A673 (cell line): ENCODE measurements at regions not wholly inside any gene's neighbourhood (a gene's known extent, or its start where the extent isn't known, plus 50 kb on each side); places are given as distances from the start of the nearest gene placed in this dataset.

Experiments used
- BruUV-seq: library from RNA; stranded (reverse); fragments of 400-500 nt; replicated peaks from 2 replicates; lab custom pipeline; 2021; lab: Mats Ljungman, UMichigan
- CTCF ChIA-PET: fragments of 300-600 bp; sonication (Branson Sonifier 250); formaldehyde crosslinking; loops from one replicate; lab custom pipeline; 2022; ENCODE audit warnings: antibody characterized with exemption; lab: Charles Lee
- POLR2A ChIA-PET: fragments of 300-600 bp; sonication (Branson Sonifier 250); formaldehyde crosslinking; loops from one replicate; lab custom pipeline; 2022; ENCODE audit warnings: antibody characterized with exemption; ENCODE audit not compliant: low non-redundant PET; lab: Charles Lee
- DNase-seq: peaks from one replicate; pipeline ENCODE4 v3.0.0-alpha.2; 2015; ENCODE audit warnings: low spot score
- H3K27ac ChIP-seq: fragments of 200-600 bp; sonication (generic); 2 replicates; pipeline ENCODE4 v1.5.1; 2016; ENCODE audit warnings: mixed run types, low read depth, mild to moderate bottlenecking, mixed read lengths, antibody characterized with exemption, low read length; ENCODE audit not compliant: poor library complexity, severe bottlenecking
- H3K27me3 ChIP-seq: fragments of 200-600 bp; sonication (generic); replicated peaks from 2 replicates; pipeline ENCODE4 v1.6.1; 2017; ENCODE audit warnings: mixed run types, low read depth, mild to moderate bottlenecking, mixed read lengths, antibody characterized with exemption, low read length; ENCODE audit not compliant: insufficient read depth, poor library complexity
- H3K36me3 ChIP-seq: fragments of 200-600 bp; sonication (generic); 2 replicates; pipeline ENCODE4 v1.6.1; 2016; ENCODE audit warnings: mixed run types, mild to moderate bottlenecking, mixed read lengths, antibody characterized with exemption, low read length; ENCODE audit not compliant: insufficient read depth, poor library complexity, severe bottlenecking
- H3K4me1 ChIP-seq: fragments of 200-600 bp; sonication (generic); 2 replicates; pipeline ENCODE4 v1.6.1; 2017; ENCODE audit warnings: mixed run types, mild to moderate bottlenecking, mixed read lengths, antibody characterized with exemption, low read length; ENCODE audit not compliant: insufficient read depth, poor library complexity, severe bottlenecking
- H3K4me3 ChIP-seq: fragments of 200-600 bp; sonication (generic); 2 replicates; pipeline ENCODE4 v1.5.1; 2016; ENCODE audit warnings: low read depth, mixed run types, mild to moderate bottlenecking, mixed read lengths, low read length; ENCODE audit not compliant: poor library complexity, severe bottlenecking
- H3K9me3 ChIP-seq: fragments of 200-600 bp; sonication (generic); 2 replicates; pipeline ENCODE4 v1.6.1; 2016; ENCODE audit warnings: mixed run types, low read depth, mild to moderate bottlenecking, mixed read lengths, antibody characterized with exemption, low read length; ENCODE audit not compliant: poor library complexity, severe bottlenecking
- EZH2 ChIP-seq: fragments of 200-600 bp; sonication (generic); IDR thresholded peaks from 2 replicates; pipeline ENCODE4 v1.6.1; 2017; ENCODE audit warnings: borderline replicate concordance, low read depth, mild to moderate bottlenecking, mixed read lengths, antibody characterized with exemption, low read length; ENCODE audit not compliant: poor library complexity, severe bottlenecking
- intact Hi-C: fragments of 100-400 bp; cut with micrococcal nuclease; formaldehyde crosslinking; loops from one replicate; pipeline ENCODE4 v1.10.0; 2022; ENCODE audit not compliant: unreplicated experiment
- TF ChIP-seq, protein P1 (sequence below): fragments of 300-800, 200-600 bp; sonication (generic); conservative IDR thresholded peaks from 2 replicates; pipeline ENCODE4 v1.5.1; 2017; ENCODE audit warnings: low read depth, mild to moderate bottlenecking, antibody characterized with exemption, low read length, moderate library complexity, mixed read lengths

DNA sequence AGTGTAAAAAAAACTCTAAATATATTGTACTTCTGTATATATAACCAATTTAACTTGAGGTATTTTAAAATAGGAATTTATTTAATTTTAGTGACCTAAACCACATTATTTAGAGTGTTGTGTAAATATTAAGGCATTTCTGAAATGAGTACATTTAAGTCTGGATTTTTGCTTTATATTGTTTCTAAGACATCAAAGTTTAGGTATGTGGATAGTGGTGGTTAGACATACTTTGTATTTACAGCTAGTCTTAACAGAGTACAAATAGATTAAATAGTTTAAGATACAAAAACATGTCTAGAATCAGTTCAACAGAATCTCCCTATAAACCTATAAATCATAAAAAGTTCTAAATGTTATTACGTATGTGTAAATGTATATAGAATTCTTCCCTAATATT, 588.5 kb downstream of the TRIML1 start:
- ChIA-PET POLR2A (no interaction called here), CTCF (no interaction called here)
- no peak for TF ChIP-seq EZH2
- TF ChIP-seq, protein P1, sequence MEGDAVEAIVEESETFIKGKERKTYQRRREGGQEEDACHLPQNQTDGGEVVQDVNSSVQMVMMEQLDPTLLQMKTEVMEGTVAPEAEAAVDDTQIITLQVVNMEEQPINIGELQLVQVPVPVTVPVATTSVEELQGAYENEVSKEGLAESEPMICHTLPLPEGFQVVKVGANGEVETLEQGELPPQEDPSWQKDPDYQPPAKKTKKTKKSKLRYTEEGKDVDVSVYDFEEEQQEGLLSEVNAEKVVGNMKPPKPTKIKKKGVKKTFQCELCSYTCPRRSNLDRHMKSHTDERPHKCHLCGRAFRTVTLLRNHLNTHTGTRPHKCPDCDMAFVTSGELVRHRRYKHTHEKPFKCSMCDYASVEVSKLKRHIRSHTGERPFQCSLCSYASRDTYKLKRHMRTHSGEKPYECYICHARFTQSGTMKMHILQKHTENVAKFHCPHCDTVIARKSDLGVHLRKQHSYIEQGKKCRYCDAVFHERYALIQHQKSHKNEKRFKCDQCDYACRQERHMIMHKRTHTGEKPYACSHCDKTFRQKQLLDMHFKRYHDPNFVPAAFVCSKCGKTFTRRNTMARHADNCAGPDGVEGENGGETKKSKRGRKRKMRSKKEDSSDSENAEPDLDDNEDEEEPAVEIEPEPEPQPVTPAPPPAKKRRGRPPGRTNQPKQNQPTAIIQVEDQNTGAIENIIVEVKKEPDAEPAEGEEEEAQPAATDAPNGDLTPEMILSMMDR = no peak
- no TSS peak for BruUV-seq
- Histone ChIP-seq H3K4me1 (peaks cover 4% of the 10 kb centered on the region), H3K4me3 (no peak overlapping the region), H3K9me3 (no peaks in the 10 kb centered on the region), H3K36me3 (no peaks in the 10 kb centered on the region), H3K27me3 (no peaks in the 10 kb centered on the region), H3K27ac (no peak overlapping the region)
- no peak for DNase-seq
- intact Hi-C loops = no loop called here

- CTCF ChIA-PET = no interaction called here
These were observed 589.1 kb downstream of the TRIML1 start for GRCh38 chr4:188728359-188728758.

GRCh38 chr4:188732131-188732530, 592.9 kb downstream of the TRIML1 start:
- no peak overlapping the region for H3K27ac ChIP-seq
- no peaks in the 10 kb centered on the region for H3K36me3 ChIP-seq
- H3K27me3 ChIP-seq = no peaks in the 10 kb centered on the region
- no peak for TF ChIP-seq EZH2
- TF ChIP-seq, protein P1 = no peak
- POLR2A ChIA-PET = no interaction called here
- CTCF ChIA-PET = no interaction called here
- peaks cover 4% of the 10 kb centered on the region for H3K4me1 ChIP-seq
- intact Hi-C loops = no loop called here
- H3K9me3 ChIP-seq = no peaks in the 10 kb centered on the region
- BruUV-seq = no TSS peak
- no peak for DNase-seq
- no peak overlapping the region for H3K4me3 ChIP-seq

More at GRCh38 chr4:188728359-188728758, 589.1 kb downstream of the TRIML1 start:
- H3K36me3 ChIP-seq = no peaks in the 10 kb centered on the region
- no peaks in the 10 kb centered on the region for H3K27me3 ChIP-seq
- no peaks in the 10 kb centered on the region for H3K9me3 ChIP-seq
- intact Hi-C loops = no loop called here
- no TSS peak for BruUV-seq
- peaks cover 4% of the 10 kb centered on the region for H3K4me1 ChIP-seq
- no peak for DNase-seq
- no peak for TF ChIP-seq EZH2
- TF ChIP-seq, protein P1 = no peak
- POLR2A ChIA-PET = no interaction called here
- no peak overlapping the region for H3K4me3 ChIP-seq
- no peak overlapping the region for H3K27ac ChIP-seq
